ENCODE measurements at regions not wholly inside any gene's neighbourhood (a gene's known extent, or its start where the extent isn't known, plus 50 kb on each side); places are given as distances from the start of the nearest gene placed in this dataset.

GRCh38 chrX:39145859-39146258 is 344.6 kb downstream of the MID1IP1 start:
- no peak for TF ChIP-seq CTCF (IDR thresholded peaks at IDR 0.05; ENCODE audit: low read depth, low read length)
- no peak overlapping the region for H3K4me3 ChIP-seq (replicated peaks in 1 of 2; ENCODE audit: low read depth in 2 of 2, low read length in 2 of 2)
- no peak for DNase-seq (ENCODE audit: low read depth in 2 of 2)

GRCh38 chrX:39149761-39150160 is 348.5 kb downstream of the MID1IP1 start:
- DNase-seq (ENCODE audit: low read depth in 2 of 2): peak; percentile 63 to 70
- TF ChIP-seq CTCF (IDR thresholded peaks at IDR 0.05; ENCODE audit: low read depth, low read length): peak; percentile 76
- no peak overlapping the region for H3K4me3 ChIP-seq (replicated peaks in 1 of 2; ENCODE audit: low read depth in 2 of 2, low read length in 2 of 2)

GRCh38 chrX:39150220-39150619 is 349.0 kb downstream of the MID1IP1 start:
- no peak for DNase-seq (ENCODE audit: low read depth in 2 of 2)
- no peak overlapping the region for H3K4me3 ChIP-seq (replicated peaks in 1 of 2; ENCODE audit: low read depth in 2 of 2, low read length in 2 of 2)
- TF ChIP-seq CTCF (IDR thresholded peaks at IDR 0.05; ENCODE audit: low read depth, low read length): no peak

DNA sequence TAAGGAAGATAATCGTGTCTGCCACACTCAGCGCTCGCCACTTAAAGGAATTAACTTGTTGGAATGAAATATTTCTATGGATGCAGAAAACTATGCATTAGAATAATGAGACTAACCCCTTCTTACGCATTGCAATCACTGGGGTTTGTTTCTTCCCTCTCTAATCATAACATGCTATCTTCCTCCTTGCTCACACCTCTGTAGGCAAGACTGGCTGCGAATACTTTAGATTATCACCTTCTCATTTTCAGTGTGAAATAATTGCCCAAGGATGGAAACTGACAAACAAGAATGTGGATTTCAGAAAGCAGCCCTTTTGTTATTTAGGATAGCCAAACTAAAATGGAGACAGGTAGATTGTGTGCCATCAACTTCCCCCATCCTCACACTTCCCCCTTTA is 349.4 kb downstream of the MID1IP1 start:
- no peak for DNase-seq (ENCODE audit: low read depth in 2 of 2)
- no peak for TF ChIP-seq CTCF (IDR thresholded peaks at IDR 0.05; ENCODE audit: low read depth, low read length)
- no peak overlapping the region for H3K4me3 ChIP-seq (replicated peaks in 1 of 2; ENCODE audit: low read depth in 2 of 2, low read length in 2 of 2)

GRCh38 chrX:39152106-39152649 is 350.9 kb downstream of the MID1IP1 start:
- DNase-seq (ENCODE audit: low read depth in 2 of 2): peak; percentile 4 to 11
- TF ChIP-seq CTCF (IDR thresholded peaks at IDR 0.05; ENCODE audit: low read depth, low read length): peak; percentile 55
- no peak overlapping the region for H3K4me3 ChIP-seq (replicated peaks in 1 of 2; ENCODE audit: low read depth in 2 of 2, low read length in 2 of 2)

GRCh38 chrX:39156051-39156450 is 354.8 kb downstream of the MID1IP1 start:
- no peak for TF ChIP-seq CTCF (IDR thresholded peaks at IDR 0.05; ENCODE audit: low read depth, low read length)

GRCh38 chrX:39157006-39157405 is 355.7 kb downstream of the MID1IP1 start:
- TF ChIP-seq CTCF (IDR thresholded peaks at IDR 0.05; ENCODE audit: low read depth, low read length): no peak
- no peak overlapping the region for H3K4me3 ChIP-seq (replicated peaks in 1 of 2; ENCODE audit: low read depth in 2 of 2, low read length in 2 of 2)
- DNase-seq (ENCODE audit: low read depth in 2 of 2): peak in 1 of 2 donors; percentile 3

More at GRCh38 chrX:39156051-39156450, 354.8 kb downstream of the MID1IP1 start:
- DNase-seq (ENCODE audit: low read depth in 2 of 2): no peak
- no peak overlapping the region for H3K4me3 ChIP-seq (replicated peaks in 1 of 2; ENCODE audit: low read depth in 2 of 2, low read length in 2 of 2)

All from cardiac fibroblast (primary cell).